ENCODE measurements at regions not wholly inside any gene's neighbourhood (a gene's known extent, or its start where the extent isn't known, plus 50 kb on each side); places are given as distances from the start of the nearest gene placed in this dataset.
"Not testable (repeated sequence)": the region's sequence is repeated elsewhere in the genome, so short reads cannot be mapped to it uniquely, and the experiment has no call there.

- no peak for DNase-seq
These were observed 86.5 kb upstream of the COG2 start for GRCh38 chr1:230555814-230556213.

DNA sequence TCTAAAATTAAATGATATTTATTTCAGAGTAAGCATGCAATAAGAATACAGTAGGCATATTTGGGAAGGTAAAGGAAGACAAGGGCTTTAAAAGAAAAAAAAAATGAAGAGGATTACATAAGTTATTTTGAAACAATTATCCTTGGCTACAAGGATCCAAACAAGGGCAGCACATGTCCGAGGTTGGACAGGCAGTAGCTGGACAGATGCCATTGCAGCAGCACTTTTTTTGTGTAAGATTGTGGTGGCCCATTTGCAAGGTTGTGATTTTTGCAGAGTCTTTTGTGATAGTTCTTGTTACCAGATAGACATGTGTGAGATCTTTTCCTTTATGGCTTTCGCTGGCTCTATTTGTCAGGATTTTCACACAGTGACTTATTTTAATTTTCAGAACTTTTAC lies 89.4 kb upstream of the COG2 start:
- DNase-seq, result no peak

GRCh38 chr1:230550945-230551344 lies 91.3 kb upstream of the COG2 start:
- not testable (repeated sequence) for DNase-seq

GRCh38 chr1:230550428-230550827 lies 91.9 kb upstream of the COG2 start:
- peak; percentile 20 for DNase-seq

DNA sequence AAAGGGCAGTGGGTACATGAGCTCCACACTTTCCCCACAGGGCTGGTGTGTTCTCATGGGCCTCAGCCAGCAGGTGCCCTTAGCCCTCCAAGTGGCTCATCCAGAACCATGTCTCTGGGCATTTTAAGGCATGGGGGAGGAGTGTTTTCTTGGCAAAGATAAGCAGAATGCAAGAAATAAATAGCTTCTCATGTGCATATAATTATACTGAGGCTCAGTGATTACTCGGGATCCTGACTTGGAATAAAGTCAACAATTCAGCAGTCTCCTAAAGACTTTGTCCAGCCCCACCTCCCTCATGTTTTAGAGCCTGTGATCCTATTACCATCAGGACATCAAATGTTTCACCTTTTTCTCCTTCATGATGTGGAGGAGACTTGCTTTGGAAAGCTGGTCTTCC lies 92.7 kb upstream of the COG2 start:
- DNase-seq, result no peak

DNA sequence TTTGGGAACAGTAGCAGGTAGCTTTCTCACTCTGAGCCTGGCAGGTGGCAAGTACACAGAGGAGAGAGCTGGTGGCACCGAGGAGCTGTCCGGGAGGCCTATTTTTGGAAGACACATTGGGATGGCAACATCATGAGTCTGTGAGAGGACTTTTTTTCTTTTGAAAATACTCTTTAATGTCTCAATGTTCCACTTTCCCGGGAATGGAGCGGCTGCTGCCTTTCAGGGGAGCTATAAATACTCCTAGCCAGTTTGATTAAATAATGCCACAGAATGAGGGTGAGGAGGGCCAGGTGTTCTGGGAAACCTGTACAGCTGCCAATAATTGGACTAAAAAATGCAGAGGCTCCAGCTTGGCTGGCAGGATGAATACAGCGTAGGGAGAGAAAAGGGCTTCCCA lies 93.3 kb upstream of the COG2 start:
- no peak for DNase-seq

- DNase-seq, result peak; percentile 4
These were observed 93.9 kb upstream of the COG2 start for GRCh38 chr1:230548357-230548756.

DNA sequence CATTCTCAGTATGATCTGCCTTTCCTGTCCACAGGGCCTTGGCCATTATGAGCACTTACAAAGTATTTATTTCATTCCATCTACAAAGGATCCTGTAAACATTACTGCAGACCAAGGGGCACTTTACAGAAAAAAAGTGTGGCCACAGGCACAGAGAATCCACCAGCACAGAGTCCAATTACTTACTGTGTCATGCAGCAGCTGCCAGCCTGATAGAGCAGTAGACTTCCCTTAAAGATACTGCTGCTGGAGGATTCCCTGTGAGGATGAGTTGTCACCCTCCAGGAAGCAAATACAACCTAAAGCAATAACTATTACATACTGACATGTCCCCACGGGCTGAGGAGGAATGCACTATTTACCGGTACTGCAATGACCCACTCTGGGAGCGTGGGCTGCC lies 97.1 kb upstream of the COG2 start:
- DNase-seq, result no peak

DNA sequence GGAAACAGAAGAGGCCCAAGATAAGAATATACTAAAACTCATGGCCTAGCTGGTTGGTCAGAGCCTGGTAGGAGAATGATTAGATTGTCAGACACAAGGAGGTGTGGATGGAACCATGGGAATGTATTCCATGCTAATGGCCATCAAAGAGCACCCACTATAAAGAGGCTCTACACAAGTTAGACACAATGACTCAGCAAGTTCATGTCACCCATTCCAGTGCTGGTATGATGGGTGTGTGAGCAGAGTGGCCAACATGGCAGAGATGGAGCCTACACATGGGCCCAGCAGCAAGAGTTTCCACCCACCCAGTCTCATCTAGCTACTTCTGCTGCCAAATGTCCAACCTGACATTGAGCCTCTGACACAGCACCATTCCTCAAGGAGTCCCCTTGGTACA lies 97.5 kb upstream of the COG2 start:
- DNase-seq, result no peak

- DNase-seq, result no peak
These were observed 99.2 kb upstream of the COG2 start for GRCh38 chr1:230543085-230543484.

DNA sequence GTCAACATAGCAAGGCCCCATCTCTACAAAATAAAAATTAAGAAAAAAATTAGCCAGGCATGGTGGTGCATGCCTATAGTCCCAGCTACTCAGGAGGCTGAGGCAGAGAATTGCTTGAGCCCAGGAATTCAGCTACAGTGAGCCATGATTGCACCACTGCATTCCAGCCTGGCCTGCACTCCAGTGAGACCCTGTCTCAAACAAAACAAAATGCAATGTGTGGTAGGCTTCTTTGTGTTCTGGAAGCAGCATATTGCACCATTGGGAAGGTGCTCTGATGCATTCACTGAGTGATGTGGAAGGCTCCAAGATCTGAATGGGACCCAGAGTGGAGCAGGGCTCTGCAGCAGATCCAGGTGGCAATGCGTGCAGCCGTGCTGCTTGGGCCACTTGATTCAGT lies 99.6 kb upstream of the COG2 start:
- no peak for DNase-seq

GRCh38 chr1:230542054-230542453 lies 100.2 kb upstream of the COG2 start:
- peak; percentile 85 for DNase-seq

DNA sequence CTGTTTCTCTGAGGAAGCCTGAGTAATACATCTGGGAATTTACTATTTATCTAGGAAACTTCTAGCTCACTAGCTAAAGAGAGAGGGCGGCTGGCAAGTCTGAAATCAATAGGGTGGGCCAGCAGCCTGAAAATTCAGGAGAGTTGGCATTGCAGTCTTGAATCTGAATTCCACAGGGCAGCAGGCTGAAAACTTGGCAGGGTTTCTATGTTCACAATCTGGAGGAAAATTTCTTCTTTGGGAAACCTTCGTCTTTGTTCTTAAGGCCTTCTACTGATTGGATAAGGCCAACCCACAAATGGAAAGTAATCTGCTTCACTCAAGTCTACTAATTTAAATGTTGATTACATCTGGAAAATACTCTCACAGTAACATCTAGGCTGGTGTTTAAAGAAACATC lies 101.0 kb upstream of the COG2 start:
- no peak for DNase-seq

- no peak for DNase-seq
These were observed 101.7 kb upstream of the COG2 start for GRCh38 chr1:230540421-230541155.

DNA sequence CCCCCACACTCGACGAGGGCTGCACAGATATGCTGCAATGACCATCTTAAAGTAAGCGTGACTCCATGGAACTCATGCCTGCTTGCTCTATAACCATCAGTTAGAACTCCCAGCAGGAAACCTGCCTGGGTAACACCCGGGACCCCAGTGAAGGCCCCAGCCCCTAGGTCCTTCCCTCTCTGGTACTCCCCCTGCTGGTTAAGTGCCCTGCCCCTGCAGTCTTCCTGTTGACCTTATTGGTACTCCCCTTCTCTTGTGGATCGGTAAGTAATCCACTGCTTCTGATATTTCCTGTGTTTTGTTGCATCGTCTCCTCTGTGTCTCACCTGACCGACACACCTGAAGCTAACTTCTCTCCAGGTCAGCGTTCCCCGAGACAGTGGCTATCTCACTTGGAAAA lies 104.8 kb upstream of the COG2 start:
- no peak for DNase-seq

GRCh38 chr1:230536641-230537155 lies 105.6 kb upstream of the COG2 start:
- no peak for DNase-seq

DNA sequence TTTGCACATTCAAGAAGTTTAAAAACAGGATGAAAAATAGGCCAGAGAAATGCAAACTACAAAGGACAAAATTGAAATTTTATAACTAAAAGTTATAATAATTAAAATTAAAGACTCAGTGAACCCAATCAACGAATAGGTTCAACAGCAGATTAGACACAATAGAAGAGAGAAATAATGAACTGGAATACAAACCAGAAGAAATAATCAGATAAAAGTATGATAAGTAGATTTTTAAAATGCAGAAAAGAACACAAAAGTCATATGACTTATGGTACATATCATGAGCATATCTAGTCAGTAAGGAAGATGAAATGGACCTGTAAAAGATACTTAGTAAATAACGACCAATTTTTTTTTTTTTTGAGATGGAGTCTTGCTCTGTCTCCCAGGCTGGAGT lies 108.1 kb upstream of the COG2 start:
- no peak for DNase-seq

DNA sequence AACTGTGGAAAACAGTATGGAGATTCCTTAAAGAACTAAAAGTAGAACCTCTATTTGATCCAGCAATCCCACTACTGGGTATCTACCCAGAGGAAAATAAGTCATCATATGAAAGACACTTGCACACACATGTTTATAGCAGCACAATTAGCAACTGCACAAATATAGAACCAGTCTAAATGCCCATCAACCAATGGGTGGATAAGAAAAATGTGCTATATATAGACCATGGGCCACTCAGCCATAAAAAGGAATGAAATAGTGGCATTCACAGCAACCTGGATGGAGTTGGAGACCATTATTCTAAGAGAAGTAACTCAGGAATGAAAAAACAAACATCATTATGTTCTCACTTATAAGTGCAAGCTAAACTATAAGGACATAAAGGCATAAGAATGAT lies 105.0 kb upstream of the PGBD5 start:
- DNase-seq, result no peak

- DNase-seq, result no peak
These were observed 93.1 kb upstream of the PGBD5 start for GRCh38 chr1:230519246-230519645.

DNA sequence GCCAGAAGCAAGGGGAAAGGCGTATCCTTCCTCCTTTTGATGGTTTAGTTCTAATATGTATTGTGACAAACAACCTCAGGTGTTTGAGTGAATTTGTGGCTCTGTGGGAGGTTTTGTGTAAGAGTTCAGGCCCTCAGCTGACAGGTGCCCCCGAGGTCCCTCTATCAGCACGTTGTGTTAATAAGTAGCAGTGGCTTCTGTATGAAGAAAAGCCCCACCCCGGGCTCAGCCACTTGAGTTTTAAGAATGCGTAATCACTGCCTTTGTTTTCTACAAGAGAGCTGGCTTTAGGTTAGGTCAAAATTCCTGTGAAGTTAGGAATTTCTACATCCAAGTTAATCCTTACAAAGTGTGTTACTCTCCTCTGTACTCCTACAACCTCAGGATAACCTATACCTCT lies 92.4 kb upstream of the PGBD5 start:
- DNase-seq, result no peak

- no peak for DNase-seq
These were observed 91.7 kb upstream of the PGBD5 start for GRCh38 chr1:230517786-230518185.

DNA sequence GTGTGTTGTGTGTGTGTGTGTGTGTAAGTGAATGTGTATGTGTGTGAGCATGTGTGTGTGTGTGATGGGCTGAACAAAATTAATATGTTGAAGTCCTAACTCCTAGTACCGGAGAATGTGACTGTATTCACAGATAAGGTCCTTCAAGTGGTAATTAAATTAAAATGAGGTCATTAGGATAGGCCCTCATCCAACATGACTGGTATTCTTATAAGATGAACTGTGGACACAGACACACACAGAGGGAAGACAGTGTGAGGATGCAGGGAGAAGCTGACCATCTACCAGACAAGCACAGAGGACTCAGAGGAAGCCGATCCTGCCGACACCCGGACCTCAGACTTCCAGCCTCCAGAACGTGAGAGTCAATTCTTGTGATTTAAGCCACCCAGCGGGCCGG lies 91.2 kb upstream of the PGBD5 start:
- no peak for DNase-seq

DNA sequence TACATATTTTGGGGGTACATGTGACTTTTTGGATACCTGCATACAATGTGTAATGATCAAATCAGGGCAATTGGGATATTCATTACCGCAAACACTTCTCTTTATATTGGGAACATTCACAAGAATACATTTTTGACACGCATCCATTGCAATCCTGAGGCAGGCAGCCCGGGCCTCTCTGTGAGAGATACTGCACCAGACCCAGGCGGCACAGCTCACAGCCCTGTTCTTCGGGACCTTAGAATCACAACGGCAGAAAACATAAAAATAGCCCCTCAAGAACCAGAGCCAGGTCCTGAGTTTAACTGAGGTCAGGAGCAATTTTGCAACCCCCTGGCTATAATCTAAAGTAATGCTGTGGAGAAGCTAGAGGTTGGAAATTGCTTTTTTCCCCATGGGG lies 90.8 kb upstream of the PGBD5 start:
- no peak for DNase-seq

DNA sequence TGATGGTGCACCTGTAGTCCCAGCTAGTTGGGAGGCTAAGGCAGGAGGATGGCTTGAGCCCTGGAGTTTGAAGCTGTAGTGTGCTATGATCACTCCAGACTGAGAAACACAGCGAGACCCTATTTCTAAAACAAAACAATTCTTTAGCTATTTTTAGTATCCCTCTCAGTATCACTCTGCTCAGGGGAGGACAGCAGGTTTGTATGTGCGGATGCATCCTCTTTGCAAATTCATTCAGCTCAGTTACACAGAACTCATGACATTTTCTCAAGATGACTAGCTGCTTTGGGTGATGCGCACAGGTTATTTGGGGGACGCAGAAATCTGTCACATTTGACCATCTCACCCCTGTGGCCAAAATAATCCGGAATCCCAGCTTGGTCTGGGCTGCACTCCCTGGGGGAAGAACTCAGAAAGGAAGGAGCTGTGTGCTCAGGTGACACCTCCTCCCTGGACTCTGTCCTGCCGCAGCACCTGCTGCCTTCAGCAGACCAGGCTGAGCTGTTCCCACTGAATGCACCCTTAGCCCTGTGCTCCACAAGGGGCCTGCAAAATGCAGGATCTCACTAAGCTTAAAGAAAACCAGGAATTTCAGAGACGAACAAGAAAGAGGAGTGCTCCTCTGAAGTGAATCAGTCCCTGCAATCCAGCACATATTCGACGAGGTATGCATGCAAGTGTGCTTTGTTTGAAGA lies 89.5 kb upstream of the PGBD5 start:
- DNase-seq, result no peak

GRCh38 chr1:230510496-230510895 lies 84.4 kb upstream of the PGBD5 start:
- DNase-seq, result no peak

All from MV-4-11 (cell line).